A549 (cell line): ENCODE measurements at regions not wholly inside any gene's neighbourhood (a gene's known extent, or its start where the extent isn't known, plus 50 kb on each side); places are given as distances from the start of the nearest gene placed in this dataset.

Experiments
- ATAC-seq, 2 experiments: fragments of 200-7000 bp in 1 of 2; fragments of >200 bp in 1 of 2; cut with Nextera tagmentation in 1 of 2; cut with Tn5 transposase in 1 of 2; 3 replicates each; pipeline versions ENCODE4 v1.8.0 to v1.9.1; 2018 to 2020; ENCODE audit warnings: mild to moderate bottlenecking in 1 of 2, moderate library complexity in 1 of 2
- CTCF ChIA-PET: fragments of 300-600 bp; sonication (Branson Sonifier 250); formaldehyde crosslinking; extraction: SDS; loops from one replicate; lab custom pipeline; 2021; ENCODE audit warnings: antibody characterized with exemption, inconsistent platforms; lab: Yijun Ruan, JAX
- POLR2A ChIA-PET: fragments of 350-600 bp; formaldehyde crosslinking; extraction: SDS; loops from one replicate; lab custom pipeline; 2021; ENCODE audit warnings: antibody characterized with exemption, inconsistent platforms; lab: Yijun Ruan, JAX
- DNase-seq, 2 experiments: peaks; one replicate each; pipeline versions ENCODE4 v3.0.0 to v3.0.0-alpha.2; 2011 to 2016; ENCODE audit warnings: low read depth in 1 of 2, low spot score in 1 of 2
- FAIRE-seq: peaks from 2 replicates; lab custom pipeline; 2011; peaks lifted over from hg19 to GRCh38; lab: Jason Lieb, UNC
- H3K27ac ChIP-seq, 2 experiments: fragments of >200 bp; sonication (Bioruptor Twin); formaldehyde crosslinking; 3 replicates each; pipeline ENCODE4 v1.5.1; 2016 to 2017
- H3K4me1 ChIP-seq: fragments of >200 bp; sonication (Bioruptor Twin); formaldehyde crosslinking; 3 replicates; pipeline ENCODE4 v1.6.1; 2016
- H3K4me2 ChIP-seq: fragments of >200 bp; sonication (Bioruptor Twin); formaldehyde crosslinking; 3 replicates; pipeline ENCODE4 v1.6.1; 2016
- H3K4me3 ChIP-seq: fragments of >200 bp; sonication (Bioruptor Twin); formaldehyde crosslinking; 3 replicates; pipeline ENCODE4 v1.5.1; 2016
- H3K9me3 ChIP-seq: fragments of >200 bp; sonication (Bioruptor Twin); formaldehyde crosslinking; 3 replicates; pipeline ENCODE4 v1.6.1; 2016
- CHD2 ChIP-seq: fragments of 150-350 bp; IDR thresholded peaks from 2 replicates; pipeline ENCODE4 v1.6.1; 2014; ENCODE audit warnings: low read length; ENCODE audit not compliant: partially characterized antibody
- CHD4 ChIP-seq: fragments of 200-600 bp; sonication (generic); IDR thresholded peaks from 2 replicates; pipeline ENCODE4 v1.6.1; 2016; ENCODE audit warnings: antibody characterized with exemption, mild to moderate bottlenecking, borderline replicate concordance
- EHF ChIP-seq: fragments of 250-450 bp; sonication (Bioruptor Pico); IDR thresholded peaks from 2 replicates; pipeline ENCODE4 v1.5.0; 2020; ENCODE audit warnings: mild to moderate bottlenecking
- FOSL2 ChIP-seq, 2 experiments: fragments of 450-650 bp in 1 of 2; fragments of >200 bp in 1 of 2; sonication (Bioruptor Twin) in 1 of 2; formaldehyde crosslinking; IDR thresholded peaks; 2 replicates each; pipeline versions ENCODE4 v1.5.0 to v1.6.1; 2016 to 2020; ENCODE audit warnings: mild to moderate bottlenecking in 1 of 2, moderate library complexity in 1 of 2
- GATA3 ChIP-seq: IDR thresholded peaks from 2 replicates; pipeline ENCODE4 v1.6.1; 2012; ENCODE audit warnings: borderline replicate concordance
- HOXA7 ChIP-seq: fragments of 250-450 bp; sonication (Bioruptor Pico); IDR thresholded peaks from 2 replicates; pipeline ENCODE4 v1.5.0; 2020; ENCODE audit warnings: mild to moderate bottlenecking, moderate library complexity
- HOXB5 ChIP-seq: fragments of 250-450 bp; sonication (Bioruptor Pico); IDR thresholded peaks from 2 replicates; pipeline ENCODE4 v1.5.0; 2020; ENCODE audit warnings: mild to moderate bottlenecking, moderate library complexity
- JUN ChIP-seq, 2 experiments: fragments of >200 bp; sonication (Bioruptor Twin); formaldehyde crosslinking; IDR thresholded peaks; 2 replicates in 1 of 2; 3 replicates in 1 of 2; pipeline ENCODE4 v1.6.1; 2016 to 2017
- JUNB ChIP-seq: fragments of >200 bp; sonication (Bioruptor Twin); formaldehyde crosslinking; IDR thresholded peaks from 2 replicates; pipeline ENCODE4 v1.6.1; 2016
- MAFK ChIP-seq: fragments of 450-650 bp; IDR thresholded peaks from 2 replicates; pipeline ENCODE4 v1.6.1; 2014; ENCODE audit not compliant: partially characterized antibody
- NFE2L2 ChIP-seq: fragments of 150-350 bp; conservative IDR thresholded peaks from 2 replicates; pipeline ENCODE4 v1.6.1; 2014; ENCODE audit warnings: low read length
- PHF8 ChIP-seq: fragments of 200-600 bp; sonication (generic); IDR thresholded peaks from 2 replicates; pipeline ENCODE4 v1.6.1; 2016; ENCODE audit warnings: low read depth, mild to moderate bottlenecking, antibody characterized with exemption, moderate library complexity, borderline replicate concordance
- REST ChIP-seq: fragments of 200-600 bp; sonication (generic); IDR thresholded peaks from 2 replicates; pipeline ENCODE4 v1.6.1; 2016; ENCODE audit warnings: antibody characterized with exemption, mild to moderate bottlenecking, moderate library complexity
- SMC3 ChIP-seq: fragments of >200 bp; sonication (Bioruptor Twin); formaldehyde crosslinking; IDR thresholded peaks from 3 replicates; pipeline ENCODE4 v1.6.1; 2018; ENCODE audit warnings: inconsistent platforms
- TP53 ChIP-seq: fragments of 250-450 bp; sonication (Bioruptor Pico); IDR thresholded peaks from 2 replicates; pipeline ENCODE4 v1.5.0; 2021; ENCODE audit warnings: mild to moderate bottlenecking, moderate library complexity
- WGBS: methylation state at CpG from one replicate; pipeline ENCODE4 v1.1.6; 2017; ENCODE audit errors: missing lambda C conversion rate; 5-methylcytosine and 5-hydroxymethylcytosine counted together

DNA sequence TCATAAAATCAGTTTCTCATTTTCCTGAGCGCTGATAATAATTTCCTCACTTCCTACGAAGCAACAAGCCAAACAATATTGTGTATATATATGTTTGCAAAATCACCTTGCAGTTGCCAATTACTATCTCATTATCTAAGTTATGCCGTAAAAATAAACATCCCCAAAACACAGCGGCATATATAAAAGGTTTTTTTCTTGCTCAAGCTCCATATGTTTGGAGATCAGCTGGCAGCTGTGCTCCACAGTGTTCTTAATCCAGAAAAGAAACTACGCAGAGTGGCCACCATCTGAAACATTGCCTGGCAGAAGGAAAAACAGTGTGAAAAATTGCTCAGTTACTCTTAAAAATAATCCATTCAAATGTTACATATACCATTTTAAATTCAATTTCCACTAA lies 951.4 kb downstream of the PLOD2 start:
- CTCF ChIA-PET: interaction anchor here (0.8 kb wide), 1 partner anchor 10 kb away, joined by 3 read pairs; no protein-coding TSS in a partner anchor
- no peak for FAIRE-seq
- TF ChIP-seq HOXB5 (CRISPR knock-in tag) (no peak), JUNB (no peak), PHF8 (no peak), CHD4 (no peak), HOXA7 (CRISPR knock-in tag) (no peak), NFE2L2 (no peak), EHF (CRISPR knock-in tag) (no peak), REST (no peak)
- WGBS: 19% methylated on average over 5 of the region's 5 CpGs
- no peaks in the 10 kb centered on the region for H3K4me1 ChIP-seq
- DNase-seq: no peak
- 0 out of 3 replicates have a peak overlapping the region, but pooled peaks have one; percentile 20 for H3K4me2 ChIP-seq
- no peak overlapping the region for H3K27ac ChIP-seq
- H3K9me3 ChIP-seq: no peaks in the 10 kb centered on the region
- no peak for ATAC-seq
- POLR2A ChIA-PET: no interaction called here
- no peak overlapping the region for H3K4me3 ChIP-seq

GRCh38 chr3:145219355-145220235 lies 941.4 kb downstream of the PLOD2 start:
- no peak for TF ChIP-seq NFE2L2
- TF ChIP-seq GATA3: peak; percentile 57; the same call in 1 of the 2 replicates
- TF ChIP-seq HOXA7 (CRISPR knock-in tag): no peak
- Histone ChIP-seq H3K9me3 (no peaks in the 10 kb centered on the region), H3K4me3 (no peak overlapping the region), H3K4me2 (peak overlapping the region; percentile 24; the same call in 1 of the 3 replicates), H3K27ac (no peak overlapping the region), H3K4me1 (no peaks in the 10 kb centered on the region)
- ChIA-PET CTCF (interaction anchor here (1.5 to 1.8 kb wide), 2 partner anchors 10 to 16 kb away, joined by 3 to 4 read pairs; no protein-coding TSS in a partner anchor), POLR2A (no interaction called here)
- 11% methylated on average over 5 of the region's 5 CpGs for WGBS
- FAIRE-seq (no peak), DNase-seq (peak in 1 of 2 experiments; percentile 12), ATAC-seq (no peak)

DNA sequence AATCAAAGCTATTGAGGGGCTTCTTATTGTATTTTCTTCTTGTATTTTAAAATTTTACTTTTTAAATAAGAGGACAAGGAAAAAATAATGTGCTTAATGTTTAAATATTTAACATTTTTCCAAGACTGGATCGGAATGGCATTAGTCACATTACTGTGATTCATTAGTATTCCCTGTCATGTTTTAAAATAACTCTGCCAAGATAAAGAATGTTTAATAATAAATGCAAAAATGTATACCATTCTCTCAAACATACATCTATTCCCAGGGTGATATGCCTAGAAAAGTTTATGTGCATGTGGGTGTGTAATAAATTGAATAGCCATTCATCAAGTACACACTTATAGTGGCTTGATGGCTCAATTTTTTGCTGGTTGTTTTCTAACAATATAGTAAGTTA lies 936.1 kb downstream of the PLOD2 start:
- no peak overlapping the region for H3K27ac ChIP-seq
- no peak overlapping the region for H3K4me3 ChIP-seq
- WGBS: 22% methylated on average over 1 of the region's 1 CpG
- no peak for TF ChIP-seq SMC3
- no peak for TF ChIP-seq JUN (IDR thresholded peaks at IDR 0.05)
- TF ChIP-seq, all 56 proteins: peak for 0
- POLR2A ChIA-PET: no interaction called here
- CTCF ChIA-PET: no interaction called here
- Histone ChIP-seq H3K9me3 (no peaks in the 10 kb centered on the region), H3K4me2 (no peak overlapping the region), H3K4me1 (no peaks in the 10 kb centered on the region)
- no peak for ATAC-seq
- no peak for FAIRE-seq
- DNase-seq: no peak

- H3K4me2 ChIP-seq: no peak overlapping the region
- peaks cover 3% of the 10 kb centered on the region; the same call in 2 of the 3 replicates for H3K9me3 ChIP-seq
- no peak for ATAC-seq
- TF ChIP-seq CHD4: no peak
- TF ChIP-seq TP53 (CRISPR knock-in tag): no peak
- no peak for TF ChIP-seq MAFK
- TF ChIP-seq EHF (CRISPR knock-in tag): no peak
- no peak for TF ChIP-seq PHF8
- TF ChIP-seq CHD2: no peak
- TF ChIP-seq FOSL2 (IDR thresholded peaks at IDR 0.05): no peak
- no peak for TF ChIP-seq FOSL2 (CRISPR knock-in tag; IDR thresholded peaks at IDR 0.05)
- TF ChIP-seq SMC3: no peak
- TF ChIP-seq, all 56 proteins: peak for 0
- CTCF ChIA-PET: no interaction called here
- POLR2A ChIA-PET: no interaction called here
- H3K27ac ChIP-seq: no peak overlapping the region
- H3K4me3 ChIP-seq: no peak overlapping the region
- no peak for FAIRE-seq
- DNase-seq: no peak
- no peaks in the 10 kb centered on the region for H3K4me1 ChIP-seq
Measured at GRCh38 chr3:145243875-145244274, 917.1 kb downstream of the PLOD2 start.
